LNCaP clone FGC (cell line): ENCODE measurements at regions not wholly inside any gene's neighbourhood (a gene's known extent, or its start where the extent isn't known, plus 50 kb on each side); places are given as distances from the start of the nearest gene placed in this dataset.

Source experiments
- DNase-seq: peaks from one replicate; pipeline ENCODE4 v3.0.0-alpha.2; 2011; ENCODE audit warnings: low read depth
- H3K4me3 ChIP-seq: 2 replicates; pipeline ENCODE4 v1.5.1; 2011; ENCODE audit warnings: mild to moderate bottlenecking, low read depth, low read length, control low read depth
- TF ChIP-seq, protein P1 (sequence below): IDR thresholded peaks from 2 replicates; pipeline ENCODE4 v1.5.1; 2012; ENCODE audit warnings: mild to moderate bottlenecking; ENCODE audit not compliant: control insufficient read depth, insufficient read depth; ENCODE audit errors: extremely low read depth

GRCh38 chr7:15087771-15088170 is 185.2 kb upstream of the DGKB start:
- TF ChIP-seq, protein P1, sequence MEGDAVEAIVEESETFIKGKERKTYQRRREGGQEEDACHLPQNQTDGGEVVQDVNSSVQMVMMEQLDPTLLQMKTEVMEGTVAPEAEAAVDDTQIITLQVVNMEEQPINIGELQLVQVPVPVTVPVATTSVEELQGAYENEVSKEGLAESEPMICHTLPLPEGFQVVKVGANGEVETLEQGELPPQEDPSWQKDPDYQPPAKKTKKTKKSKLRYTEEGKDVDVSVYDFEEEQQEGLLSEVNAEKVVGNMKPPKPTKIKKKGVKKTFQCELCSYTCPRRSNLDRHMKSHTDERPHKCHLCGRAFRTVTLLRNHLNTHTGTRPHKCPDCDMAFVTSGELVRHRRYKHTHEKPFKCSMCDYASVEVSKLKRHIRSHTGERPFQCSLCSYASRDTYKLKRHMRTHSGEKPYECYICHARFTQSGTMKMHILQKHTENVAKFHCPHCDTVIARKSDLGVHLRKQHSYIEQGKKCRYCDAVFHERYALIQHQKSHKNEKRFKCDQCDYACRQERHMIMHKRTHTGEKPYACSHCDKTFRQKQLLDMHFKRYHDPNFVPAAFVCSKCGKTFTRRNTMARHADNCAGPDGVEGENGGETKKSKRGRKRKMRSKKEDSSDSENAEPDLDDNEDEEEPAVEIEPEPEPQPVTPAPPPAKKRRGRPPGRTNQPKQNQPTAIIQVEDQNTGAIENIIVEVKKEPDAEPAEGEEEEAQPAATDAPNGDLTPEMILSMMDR = no peak
- DNase-seq = no peak
- no peak overlapping the region for H3K4me3 ChIP-seq

GRCh38 chr7:15086862-15087261 is 184.3 kb upstream of the DGKB start:
- no peak overlapping the region for H3K4me3 ChIP-seq
- TF ChIP-seq, protein P1 = no peak
- no peak for DNase-seq

DNA sequence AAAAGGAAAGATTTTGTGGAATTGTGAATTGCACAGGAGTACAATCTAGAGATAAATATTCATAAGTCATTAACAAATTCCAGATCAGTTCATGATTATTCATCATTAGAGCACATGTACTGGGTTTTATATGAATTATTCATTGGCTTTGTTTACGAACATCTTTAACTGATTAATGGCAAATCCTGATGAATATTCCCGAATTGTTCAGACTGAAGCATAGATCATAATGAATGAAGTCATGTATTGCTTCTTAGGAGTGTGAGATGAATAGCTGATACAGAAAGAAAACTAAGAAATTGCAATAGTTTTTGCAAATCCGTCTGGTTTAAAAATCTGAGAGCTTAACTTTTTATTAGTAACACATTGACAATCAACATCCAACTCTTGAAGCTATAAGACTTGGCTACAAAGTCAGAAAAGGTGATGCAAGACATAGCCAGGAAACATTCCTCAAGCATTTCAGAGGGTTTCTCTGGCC is 183.6 kb upstream of the DGKB start:
- H3K4me3 ChIP-seq = no peak overlapping the region
- DNase-seq = no peak
- TF ChIP-seq, protein P1 = no peak

DNA sequence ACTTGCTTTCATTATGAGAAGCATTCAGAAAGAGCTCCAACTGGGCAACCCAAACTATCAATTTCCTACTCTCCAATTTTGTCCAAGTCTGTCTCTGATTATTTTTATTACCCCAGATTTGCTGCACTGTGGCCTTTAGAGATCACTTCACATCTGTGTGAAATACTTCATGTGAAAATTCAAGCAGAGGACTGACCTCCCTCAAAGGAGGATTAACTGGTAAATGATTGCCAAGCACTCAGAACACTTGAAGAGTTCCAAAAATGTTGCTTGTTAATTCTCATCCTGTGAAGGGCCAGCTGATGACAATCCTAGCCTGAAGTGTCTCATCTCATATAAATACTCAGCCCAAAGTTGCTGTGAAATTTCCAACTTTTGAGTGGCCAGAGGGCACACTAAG is 182.8 kb upstream of the DGKB start:
- H3K4me3 ChIP-seq = no peak overlapping the region

DNA sequence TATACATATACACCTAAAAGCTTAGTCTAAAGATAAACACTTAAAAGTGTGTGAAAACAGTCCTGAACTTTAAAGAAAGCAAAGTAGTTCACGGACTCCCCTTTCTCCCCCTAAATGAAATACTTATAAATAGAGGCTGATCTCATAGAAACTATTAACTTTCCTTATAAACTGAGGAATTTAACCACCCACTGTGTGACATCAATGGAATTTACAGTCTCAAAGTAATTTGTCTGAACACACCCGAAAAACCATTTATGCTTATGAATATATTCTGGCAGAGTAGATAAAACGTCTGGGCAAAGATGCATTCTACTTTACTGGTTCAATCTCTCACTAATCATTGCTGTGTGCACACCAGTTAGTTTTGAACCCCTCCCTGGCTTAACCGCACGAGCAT is 181.8 kb upstream of the DGKB start:
- TF ChIP-seq, protein P1 = no peak
- no peak for DNase-seq
- no peak overlapping the region for H3K4me3 ChIP-seq

More for the DNA sequence above, 182.8 kb upstream of the DGKB start:
- no peak for DNase-seq
- TF ChIP-seq, protein P1 = no peak

GRCh38 chr7:15081891-15082290 is 179.3 kb upstream of the DGKB start:
- TF ChIP-seq, protein P1 = no peak
- DNase-seq = no peak
- H3K4me3 ChIP-seq = no peak overlapping the region

DNA sequence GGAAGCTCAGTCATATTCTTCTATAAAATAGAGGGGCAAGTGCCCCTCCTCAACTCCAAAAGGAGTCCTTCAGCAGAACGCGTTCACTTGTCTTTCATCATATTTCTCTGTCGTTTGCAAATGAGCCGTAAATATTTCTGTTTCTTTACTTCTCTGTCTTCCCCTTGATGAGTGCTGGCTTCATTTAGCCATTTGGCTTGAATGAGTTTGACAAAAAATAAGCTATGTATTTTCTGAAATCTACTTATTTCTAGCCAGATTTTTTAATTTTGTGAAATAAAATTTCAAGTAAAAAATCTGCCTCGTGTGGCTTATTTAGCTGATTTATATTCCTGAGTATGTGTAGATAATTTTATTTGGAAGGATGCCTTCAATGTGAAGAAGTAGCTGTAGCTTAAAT is 170.8 kb upstream of the DGKB start:
- TF ChIP-seq, protein P1 = no peak
- DNase-seq = no peak
- H3K4me3 ChIP-seq = no peak overlapping the region
